HCT116 (cell line): ENCODE measurements at regions not wholly inside any gene's neighbourhood (a gene's known extent, or its start where the extent isn't known, plus 50 kb on each side); places are given as distances from the start of the nearest gene placed in this dataset.

ENCODE experiments used
- ATAC-seq: fragments of 200-7000 bp; cut with Tn5 transposase; 2 replicates; pipeline ENCODE4 v1.9.1; 2020; ENCODE audit warnings: mild to moderate bottlenecking, moderate library complexity
- BruUV-seq: library from RNA; stranded (reverse); fragments of 400-500 nt; replicated peaks from 2 replicates; lab custom pipeline; 2021; lab: Mats Ljungman, UMichigan
- CTCF ChIA-PET: fragments of 300-600 bp; sonication (Branson Sonifier 250); formaldehyde crosslinking; loops from one replicate; lab custom pipeline; 2021; ENCODE audit warnings: antibody characterized with exemption; lab: Charles Lee
- POLR2A ChIA-PET: fragments of 300-600, 350-600 bp; sonication (Branson Sonifier 250); formaldehyde crosslinking; loops from one replicate; lab custom pipeline; 2021; ENCODE audit warnings: antibody characterized with exemption; lab: Charles Lee
- RAD21 ChIA-PET, 2 experiments: fragments of 300-600 bp; sonication (Branson Sonifier 250); formaldehyde crosslinking; loops; one replicate each; lab custom pipeline; 2023; ENCODE audit warnings: low total read pairs in 2 of 2; ENCODE audit not compliant: uncharacterized antibody in 2 of 2, unreplicated experiment in 2 of 2, low non-redundant PET in 1 of 2; lab: Charles Lee
- DNase-seq: peaks from one replicate; pipeline ENCODE4 v3.0.0-alpha.2; 2010; ENCODE audit warnings: low read depth, low spot score
- H2AFZ ChIP-seq: fragments of 200-600 bp; shearing (Covaris generic), sonication (generic); 2 replicates; pipeline ENCODE4 v1.6.1; 2017; ENCODE audit warnings: low read depth, mixed run types, mixed read lengths, antibody characterized with exemption, low read length; ENCODE audit not compliant: poor library complexity, severe bottlenecking
- H3K27ac ChIP-seq: 2 replicates; pipeline ENCODE4 v1.5.1; 2012; ENCODE audit warnings: low read depth, low read length
- H3K27me3 ChIP-seq: fragments of 200-600 bp; sonication (generic); 2 replicates; pipeline ENCODE4 v1.6.1; 2016; ENCODE audit warnings: mixed run types, low read length, mixed read lengths; ENCODE audit not compliant: insufficient read depth
- H3K36me3 ChIP-seq, 2 experiments: fragments of 200-500 bp in 1 of 2; fragments of 200-600 bp in 1 of 2; sonication (Bioruptor generic) in 1 of 2; sonication (generic) in 1 of 2; 2 replicates each; pipeline versions ENCODE4 v1.5.1 to v1.6.1; 2014 to 2016; ENCODE audit warnings: low read length in 2 of 2, inconsistent platforms in 1 of 2, mixed read lengths in 1 of 2, mixed run types in 1 of 2; ENCODE audit not compliant: insufficient read depth in 2 of 2, control insufficient read depth in 1 of 2
- H3K4me1 ChIP-seq, 2 experiments: fragments of 200-600 bp in 1 of 2; sonication (generic) in 1 of 2; 2 replicates each; pipeline versions ENCODE4 v1.5.1 to v1.6.1; 2012 to 2017; ENCODE audit warnings: low read length in 2 of 2, inconsistent platforms in 1 of 2, mild to moderate bottlenecking in 1 of 2, mixed read lengths in 1 of 2, mixed run types in 1 of 2, moderate library complexity in 1 of 2; ENCODE audit not compliant: insufficient read depth in 2 of 2, control insufficient read depth in 1 of 2
- H3K4me2 ChIP-seq: fragments of 200-600 bp; sonication (generic); 2 replicates; pipeline ENCODE4 v1.6.1; 2017; ENCODE audit warnings: mixed run types, low read length, mixed read lengths
- H3K4me3 ChIP-seq, 2 experiments: fragments of 200-600 bp in 1 of 2; sonication (generic) in 1 of 2; replicated peaks in 1 of 2; 2 replicates each; pipeline ENCODE4 v1.5.1; 2011 to 2016; ENCODE audit warnings: low read length in 2 of 2, control low read depth in 1 of 2, low read depth in 1 of 2, mild to moderate bottlenecking in 1 of 2, mixed read lengths in 1 of 2, mixed run types in 1 of 2
- H3K79me2 ChIP-seq: fragments of 200-600 bp; sonication (generic); 2 replicates; pipeline ENCODE4 v1.6.1; 2017; ENCODE audit warnings: mild to moderate bottlenecking, mixed run types, low read length, moderate library complexity, mixed read lengths; ENCODE audit not compliant: insufficient read depth
- H3K9ac ChIP-seq: fragments of 200-600 bp; sonication (generic); 2 replicates; pipeline ENCODE4 v1.6.1; 2016; ENCODE audit warnings: low read length, mixed read lengths
- H3K9me2 ChIP-seq: fragments of 200-600 bp; sonication (generic), shearing (Covaris generic); 2 replicates; pipeline ENCODE4 v1.6.1; 2017; ENCODE audit warnings: mixed run types, mild to moderate bottlenecking, moderate library complexity; ENCODE audit not compliant: insufficient read depth
- H3K9me3 ChIP-seq, 2 experiments: fragments of 200-500 bp in 1 of 2; fragments of 200-600 bp in 1 of 2; sonication (Bioruptor generic) in 1 of 2; sonication (generic) in 1 of 2; 2 replicates each; pipeline ENCODE4 v1.6.1; 2014 to 2017; ENCODE audit warnings: low read length in 2 of 2, mixed read lengths in 2 of 2, inconsistent platforms in 1 of 2, low read depth in 1 of 2, mild to moderate bottlenecking in 1 of 2, mixed run types in 1 of 2, moderate library complexity in 1 of 2; ENCODE audit not compliant: control insufficient read depth in 1 of 2, insufficient read depth in 1 of 2
- H4K20me1 ChIP-seq: fragments of 200-600 bp; sonication (generic), shearing (Covaris generic); 2 replicates; pipeline ENCODE4 v1.6.1; 2017; ENCODE audit warnings: mixed run types, mild to moderate bottlenecking, moderate library complexity; ENCODE audit not compliant: insufficient read depth
- CBX3 ChIP-seq: IDR thresholded peaks from 2 replicates; pipeline ENCODE4 v1.6.1; 2012; ENCODE audit warnings: low read depth
- CEBPB ChIP-seq: IDR thresholded peaks from 2 replicates; pipeline ENCODE4 v1.6.1; 2012; ENCODE audit warnings: low read depth
- ELF1 ChIP-seq: IDR thresholded peaks from 2 replicates; pipeline ENCODE4 v1.6.1; 2012; ENCODE audit warnings: low read depth, borderline replicate concordance
- EZH2phosphoT487 ChIP-seq: fragments of 200-600 bp; IDR thresholded peaks from 2 replicates; pipeline ENCODE4 v1.6.1; 2018; ENCODE audit warnings: antibody characterized with exemption, borderline replicate concordance
- JUND ChIP-seq: IDR thresholded peaks from 2 replicates; pipeline ENCODE4 v1.6.1; 2012
- POLR2A ChIP-seq: IDR thresholded peaks from 2 replicates; pipeline ENCODE4 v1.7.0; 2011; ENCODE audit warnings: borderline replicate concordance; ENCODE audit not compliant: insufficient read depth, insufficient read length; ENCODE audit errors: extremely low read depth
- POLR2AphosphoS5 ChIP-seq: IDR thresholded peaks from 2 replicates; pipeline ENCODE4 v1.6.1; 2011; ENCODE audit warnings: mild to moderate bottlenecking, low read depth, low read length, moderate library complexity
- SP1 ChIP-seq: IDR thresholded peaks from 2 replicates; pipeline ENCODE4 v1.6.1; 2012; ENCODE audit warnings: low read depth
- TCF7L2 ChIP-seq: IDR thresholded peaks from 2 replicates; pipeline ENCODE4 v1.7.0; 2011; ENCODE audit warnings: borderline replicate concordance, inconsistent platforms; ENCODE audit not compliant: insufficient read depth, insufficient read length; ENCODE audit errors: extremely low read depth
- intact Hi-C: fragments of 100-400 bp; cut with micrococcal nuclease; formaldehyde crosslinking; loops from 2 replicates; pipeline ENCODE4 v1.10.0; 2022
- TF ChIP-seq, protein P1 (sequence below): IDR thresholded peaks from 2 replicates; pipeline ENCODE4 v1.6.1; 2012
- TF ChIP-seq, protein P2 (sequence below): IDR thresholded peaks from 2 replicates; pipeline ENCODE4 v1.6.1; 2011; ENCODE audit warnings: mild to moderate bottlenecking, low read length, moderate library complexity; ENCODE audit not compliant: insufficient replicate concordance; ENCODE audit errors: extremely low read depth

DNA sequence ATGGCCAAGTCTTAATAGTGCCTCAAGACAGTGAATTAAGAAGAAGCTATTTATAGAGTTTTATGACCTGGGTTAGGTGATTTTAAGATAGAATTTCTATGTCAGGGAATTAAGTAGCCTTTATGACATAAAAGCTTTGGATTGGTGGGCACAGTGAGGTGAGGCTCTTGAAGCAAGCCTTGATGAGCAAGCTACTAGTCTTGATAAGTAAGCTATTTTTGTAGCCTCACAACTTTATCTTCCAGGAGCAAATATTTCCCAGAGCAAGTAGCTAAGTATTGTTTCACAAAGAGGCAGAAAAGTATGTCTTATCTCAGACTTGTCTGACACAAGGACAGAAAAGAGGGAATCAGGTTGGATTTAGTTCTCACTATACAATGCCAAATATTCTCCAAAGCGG, 491.7 kb upstream of the RASGRP1 start (continued):
- no peak for TF ChIP-seq ELF1
- TF ChIP-seq JUND, result no peak
- no peak for TF ChIP-seq EZH2phosphoT487

DNA sequence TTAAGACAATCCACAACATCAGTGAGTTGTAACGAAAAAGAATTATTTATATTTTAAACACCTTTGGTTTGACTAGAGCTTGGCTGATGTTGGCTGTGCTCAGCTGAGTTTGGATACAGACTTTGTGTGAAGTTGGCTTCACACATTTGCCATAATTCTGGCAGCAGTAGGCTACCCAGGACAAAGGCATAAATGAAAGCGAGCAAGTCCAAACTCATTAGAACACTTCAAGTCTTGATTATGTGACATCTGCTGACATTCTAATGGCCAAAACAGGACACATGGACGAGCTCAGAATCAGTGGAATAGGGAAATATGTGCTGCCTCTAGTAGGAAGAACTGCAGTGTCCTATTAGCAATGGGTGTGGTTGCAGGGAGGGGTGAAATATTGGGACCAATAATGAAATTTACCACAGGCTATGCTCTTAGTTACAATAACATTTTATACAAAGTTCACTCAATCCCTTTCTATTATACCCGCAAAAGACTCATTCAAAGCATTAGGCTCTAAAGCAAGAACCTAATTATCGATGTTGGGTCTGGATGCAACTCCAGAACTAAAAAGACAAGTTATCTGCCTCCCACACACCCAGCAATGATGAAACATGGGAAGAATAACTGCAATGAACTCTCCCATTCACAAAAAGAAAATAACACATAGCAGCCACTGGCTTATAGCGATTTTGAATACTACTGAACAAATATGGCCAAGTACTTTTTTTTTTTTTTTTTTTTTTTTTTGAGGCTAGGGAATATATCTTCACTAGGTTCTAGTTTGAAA, 493.9 kb upstream of the RASGRP1 start:
- CTCF ChIA-PET, result no interaction called here
- DNase-seq, result no peak
- H3K9me2 ChIP-seq, result no peaks in the 10 kb centered on the region
- POLR2A ChIA-PET, result no interaction called here
- H3K36me3 ChIP-seq, result no peaks in the 10 kb centered on the region
- RAD21 ChIA-PET, result no interaction called here
- no peaks in the 10 kb centered on the region for H3K27me3 ChIP-seq
- H4K20me1 ChIP-seq, result no peaks in the 10 kb centered on the region
- H3K27ac ChIP-seq, result no peak overlapping the region
- H3K4me2 ChIP-seq, result no peak overlapping the region
- no TSS peak for BruUV-seq
- H3K9ac ChIP-seq, result no peak overlapping the region
- ATAC-seq, result no peak
- H3K9me3 ChIP-seq, result no peaks in the 10 kb centered on the region
- no peak overlapping the region for H3K4me3 ChIP-seq
- no peaks in the 10 kb centered on the region for H3K79me2 ChIP-seq
- H3K4me1 ChIP-seq, result no peaks in the 10 kb centered on the region
- intact Hi-C loops, result no loop called here
- TF ChIP-seq TCF7L2 (no peak), CEBPB (no peak), POLR2A (no peak), CBX3 (no peak), POLR2AphosphoS5 (no peak), SP1 (no peak)
- TF ChIP-seq, protein P1, sequence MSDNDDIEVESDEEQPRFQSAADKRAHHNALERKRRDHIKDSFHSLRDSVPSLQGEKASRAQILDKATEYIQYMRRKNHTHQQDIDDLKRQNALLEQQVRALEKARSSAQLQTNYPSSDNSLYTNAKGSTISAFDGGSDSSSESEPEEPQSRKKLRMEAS, result no peak
- TF ChIP-seq, protein P2, sequence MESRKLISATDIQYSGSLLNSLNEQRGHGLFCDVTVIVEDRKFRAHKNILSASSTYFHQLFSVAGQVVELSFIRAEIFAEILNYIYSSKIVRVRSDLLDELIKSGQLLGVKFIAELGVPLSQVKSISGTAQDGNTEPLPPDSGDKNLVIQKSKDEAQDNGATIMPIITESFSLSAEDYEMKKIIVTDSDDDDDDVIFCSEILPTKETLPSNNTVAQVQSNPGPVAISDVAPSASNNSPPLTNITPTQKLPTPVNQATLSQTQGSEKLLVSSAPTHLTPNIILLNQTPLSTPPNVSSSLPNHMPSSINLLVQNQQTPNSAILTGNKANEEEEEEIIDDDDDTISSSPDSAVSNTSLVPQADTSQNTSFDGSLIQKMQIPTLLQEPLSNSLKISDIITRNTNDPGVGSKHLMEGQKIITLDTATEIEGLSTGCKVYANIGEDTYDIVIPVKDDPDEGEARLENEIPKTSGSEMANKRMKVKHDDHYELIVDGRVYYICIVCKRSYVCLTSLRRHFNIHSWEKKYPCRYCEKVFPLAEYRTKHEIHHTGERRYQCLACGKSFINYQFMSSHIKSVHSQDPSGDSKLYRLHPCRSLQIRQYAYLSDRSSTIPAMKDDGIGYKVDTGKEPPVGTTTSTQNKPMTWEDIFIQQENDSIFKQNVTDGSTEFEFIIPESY, result no peak
- no peak overlapping the region for H2AFZ ChIP-seq
